ENCODE measurements at regions not wholly inside any gene's neighbourhood (a gene's known extent, or its start where the extent isn't known, plus 50 kb on each side); places are given as distances from the start of the nearest gene placed in this dataset.

DNA sequence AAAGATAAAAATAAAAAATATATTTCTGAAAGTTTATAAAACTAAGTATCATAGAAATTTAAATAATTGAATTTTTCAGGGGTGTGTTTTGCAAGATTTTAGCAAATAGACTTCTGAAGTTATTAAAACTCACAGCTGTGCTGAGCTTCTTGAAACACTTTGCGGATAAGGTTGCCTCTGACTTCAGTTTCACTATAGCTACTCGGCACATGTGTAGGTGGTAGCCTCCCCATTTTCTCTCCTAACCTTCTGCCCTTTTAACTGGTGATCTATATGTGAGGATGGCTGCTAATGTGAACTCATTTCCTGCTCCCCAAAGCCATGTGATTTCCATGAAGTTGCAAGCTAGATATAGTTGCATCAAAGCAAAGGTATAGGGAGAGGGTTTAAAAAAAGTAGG is 129.3 kb upstream of the STMND1 start:
- no peaks in the 10 kb centered on the region for H3K9me3 ChIP-seq (ENCODE audit: low read length)
- H3K4me3 ChIP-seq (ENCODE audit: low read length), result no peak overlapping the region
- H3K9me2 ChIP-seq (ENCODE audit: insufficient read depth, low read length), result no peaks in the 10 kb centered on the region
- no peaks in the 10 kb centered on the region for H4K20me1 ChIP-seq (ENCODE audit: insufficient read depth)
- H3K9ac ChIP-seq (ENCODE audit: low read length), result no peak overlapping the region
- H3K27ac ChIP-seq (ENCODE audit: low read length), result peak overlapping the region; percentile 87
- no peak for TF ChIP-seq POLR2AphosphoS5 (IDR thresholded peaks at IDR 0.05)
- H3K4me2 ChIP-seq (ENCODE audit: low read length), result no peak overlapping the region
- no peak overlapping the region for H2AFZ ChIP-seq (ENCODE audit: low read depth, low read length)
- no peaks in the 10 kb centered on the region for H3K79me2 ChIP-seq (replicated peaks; ENCODE audit: insufficient read depth, low read length)
- H3K36me3 ChIP-seq (ENCODE audit: insufficient read depth, low read length), result no peaks in the 10 kb centered on the region
- H3K27me3 ChIP-seq (ENCODE audit: insufficient read depth, low read depth, low read length), result no peaks in the 10 kb centered on the region
- no peaks in the 10 kb centered on the region for H3F3A ChIP-seq (ENCODE audit: insufficient read depth, low read length, poor library complexity, severe bottlenecking)

GRCh38 chr6:16969699-16970655 is 131.9 kb upstream of the STMND1 start:
- H3K9me2 ChIP-seq (ENCODE audit: insufficient read depth, low read length), result no peaks in the 10 kb centered on the region
- no peak overlapping the region for H3K4me2 ChIP-seq (ENCODE audit: low read length)
- peak overlapping the region; percentile 69 for H3K27ac ChIP-seq (ENCODE audit: low read length)
- H3K9me3 ChIP-seq (ENCODE audit: low read length), result no peaks in the 10 kb centered on the region
- H3K4me3 ChIP-seq (ENCODE audit: low read length), result no peak overlapping the region
- H3F3A ChIP-seq (ENCODE audit: insufficient read depth, low read length, poor library complexity, severe bottlenecking), result no peaks in the 10 kb centered on the region
- no peaks in the 10 kb centered on the region for H3K79me2 ChIP-seq (replicated peaks; ENCODE audit: insufficient read depth, low read length)
- TF ChIP-seq MXI1 (conservative IDR thresholded peaks at IDR 0.05; ENCODE audit: poor library complexity, severe bottlenecking), result no peak
- TF ChIP-seq TAF1 (IDR thresholded peaks at IDR 0.05; ENCODE audit: low read depth), result no peak
- TF ChIP-seq REST (IDR thresholded peaks at IDR 0.05; ENCODE audit: borderline replicate concordance), result no peak
- TF ChIP-seq EZH2 (IDR thresholded peaks at IDR 0.05; ENCODE audit: borderline replicate concordance, insufficient read depth, low read length, poor library complexity, severe bottlenecking), result no peak
- TF ChIP-seq SMC3 (conservative IDR thresholded peaks at IDR 0.05; ENCODE audit: poor library complexity), result no peak
- no peak for TF ChIP-seq POLR2AphosphoS5 (IDR thresholded peaks at IDR 0.05)
- TF ChIP-seq, protein P1, sequence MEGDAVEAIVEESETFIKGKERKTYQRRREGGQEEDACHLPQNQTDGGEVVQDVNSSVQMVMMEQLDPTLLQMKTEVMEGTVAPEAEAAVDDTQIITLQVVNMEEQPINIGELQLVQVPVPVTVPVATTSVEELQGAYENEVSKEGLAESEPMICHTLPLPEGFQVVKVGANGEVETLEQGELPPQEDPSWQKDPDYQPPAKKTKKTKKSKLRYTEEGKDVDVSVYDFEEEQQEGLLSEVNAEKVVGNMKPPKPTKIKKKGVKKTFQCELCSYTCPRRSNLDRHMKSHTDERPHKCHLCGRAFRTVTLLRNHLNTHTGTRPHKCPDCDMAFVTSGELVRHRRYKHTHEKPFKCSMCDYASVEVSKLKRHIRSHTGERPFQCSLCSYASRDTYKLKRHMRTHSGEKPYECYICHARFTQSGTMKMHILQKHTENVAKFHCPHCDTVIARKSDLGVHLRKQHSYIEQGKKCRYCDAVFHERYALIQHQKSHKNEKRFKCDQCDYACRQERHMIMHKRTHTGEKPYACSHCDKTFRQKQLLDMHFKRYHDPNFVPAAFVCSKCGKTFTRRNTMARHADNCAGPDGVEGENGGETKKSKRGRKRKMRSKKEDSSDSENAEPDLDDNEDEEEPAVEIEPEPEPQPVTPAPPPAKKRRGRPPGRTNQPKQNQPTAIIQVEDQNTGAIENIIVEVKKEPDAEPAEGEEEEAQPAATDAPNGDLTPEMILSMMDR (IDR thresholded peaks at IDR 0.05; ENCODE audit: poor library complexity, severe bottlenecking), result no peak
- no peak for TF ChIP-seq EP300 (conservative IDR thresholded peaks at IDR 0.05; ENCODE audit: poor library complexity, severe bottlenecking)
- no peak for TF ChIP-seq RAD21 (conservative IDR thresholded peaks at IDR 0.05)
- H3K9ac ChIP-seq (ENCODE audit: low read length), result peak overlapping the region; percentile 18
- no peaks in the 10 kb centered on the region for H3K36me3 ChIP-seq (ENCODE audit: insufficient read depth, low read length)
- no peaks in the 10 kb centered on the region for H3K27me3 ChIP-seq (ENCODE audit: insufficient read depth, low read depth, low read length)
- H2AFZ ChIP-seq (ENCODE audit: low read depth, low read length), result no peak overlapping the region
- H4K20me1 ChIP-seq (ENCODE audit: insufficient read depth), result no peaks in the 10 kb centered on the region
